Fibroblast of lung (primary cell): ENCODE measurements at regions not wholly inside any gene's neighbourhood (a gene's known extent, or its start where the extent isn't known, plus 50 kb on each side); places are given as distances from the start of the nearest gene placed in this dataset.

ENCODE experiments used
- DNase-seq, 2 donors: peaks; one replicate each; pipeline versions ENCODE4 v3.0.0 to v3.0.0-alpha.2; 2010; ENCODE audit warnings: low read depth in 2 of 2
- H2AFZ ChIP-seq: 2 replicates; pipeline ENCODE4 v1.5.1; 2012; ENCODE audit warnings: low read length, control low read depth, inconsistent platforms
- H3K27ac ChIP-seq: 2 replicates; pipeline ENCODE4 v1.5.1; 2011; ENCODE audit warnings: low read length, control low read depth; ENCODE audit not compliant: insufficient read depth
- H3K27me3 ChIP-seq: 2 replicates; pipeline ENCODE4 v1.5.1; 2011; ENCODE audit warnings: mild to moderate bottlenecking, low read length; ENCODE audit not compliant: control insufficient read depth, insufficient read depth
- H3K36me3 ChIP-seq: 2 replicates; pipeline ENCODE4 v1.5.1; 2011; ENCODE audit warnings: low read length; ENCODE audit not compliant: control insufficient read depth, insufficient read depth
- H3K4me1 ChIP-seq: 2 replicates; pipeline ENCODE4 v1.5.1; 2011; ENCODE audit warnings: low read length; ENCODE audit not compliant: control insufficient read depth, insufficient read depth; ENCODE audit errors: extremely low read depth
- H3K4me2 ChIP-seq: 2 replicates; pipeline ENCODE4 v1.5.1; 2011; ENCODE audit warnings: low read length, control low read depth; ENCODE audit not compliant: insufficient read depth; ENCODE audit errors: extremely low read depth
- H3K4me3 ChIP-seq, 4 experiments: fragments of 200-600 bp in 1 of 4; sonication (generic) in 1 of 4; replicated peaks in 1 of 4; 2 replicates each; pipeline ENCODE4 v1.5.1; 2011 to 2016; ENCODE audit warnings: low read length in 4 of 4, low read depth in 3 of 4, mild to moderate bottlenecking in 3 of 4, control low read depth in 2 of 4, inconsistent platforms in 1 of 4, mixed read lengths in 1 of 4; ENCODE audit not compliant: insufficient read depth in 1 of 4; ENCODE audit errors: control extremely low read depth in 1 of 4
- H3K79me2 ChIP-seq: 2 replicates; pipeline ENCODE4 v1.5.1; 2012; ENCODE audit warnings: mild to moderate bottlenecking, low read length, inconsistent platforms; ENCODE audit not compliant: control insufficient read depth, insufficient read depth
- H3K9ac ChIP-seq: 2 replicates; pipeline ENCODE4 v1.5.1; 2011; ENCODE audit warnings: mild to moderate bottlenecking, low read length, control low read depth; ENCODE audit not compliant: insufficient read depth
- H3K9me3 ChIP-seq: 2 replicates; pipeline ENCODE4 v1.5.1; 2012; ENCODE audit warnings: low read depth, low read length; ENCODE audit not compliant: control insufficient read depth, insufficient read depth
- H4K20me1 ChIP-seq: 2 replicates; pipeline ENCODE4 v1.5.1; 2011; ENCODE audit warnings: low read length; ENCODE audit not compliant: control insufficient read depth, insufficient read depth; ENCODE audit errors: extremely low read depth
- CTCF ChIP-seq, 2 donors: IDR thresholded peaks in 1 of 2; conservative IDR thresholded peaks in 1 of 2; 1 replicate in 1 of 2; 2 replicates in 1 of 2; pipeline ENCODE4 v1.5.1; 2011 to 2012; ENCODE audit warnings: low read length in 2 of 2, control low read depth in 1 of 2, inconsistent platforms in 1 of 2, low read depth in 1 of 2, mild to moderate bottlenecking in 1 of 2
- EZH2 ChIP-seq: IDR thresholded peaks from 2 replicates; pipeline ENCODE4 v1.5.1; 2012; ENCODE audit warnings: low read length, control low read depth, mild to moderate bottlenecking; ENCODE audit errors: missing control alignments

- TF ChIP-seq CTCF (conservative IDR thresholded peaks at IDR 0.05 in 1 of 2, IDR thresholded peaks at IDR 0.05 in 1 of 2; ENCODE audit: low read depth in 1 of 2, low read length in 2 of 2): no peak
- no peak for TF ChIP-seq EZH2
- no peak for DNase-seq
- Histone ChIP-seq H3K4me1 (no peaks in the 10 kb centered on the region), H3K27ac (no peak overlapping the region), H3K36me3 (no peaks in the 10 kb centered on the region), H3K9ac (no peak overlapping the region), H3K9me3 (no peaks in the 10 kb centered on the region), H2AFZ (no peak overlapping the region), H3K4me2 (no peak overlapping the region), H3K79me2 (no peaks in the 10 kb centered on the region), H3K27me3 (no peaks in the 10 kb centered on the region), H3K4me3 (no peak overlapping the region), H4K20me1 (no peaks in the 10 kb centered on the region)
These were observed 657.3 kb upstream of the SLC39A10 start for GRCh38 chr2:194999771-195000170.

GRCh38 chr2:194992648-194993047 lies 664.4 kb upstream of the SLC39A10 start:
- Histone ChIP-seq H3K9me3 (no peaks in the 10 kb centered on the region), H3K4me2 (no peak overlapping the region), H3K9ac (no peak overlapping the region), H3K79me2 (no peaks in the 10 kb centered on the region), H2AFZ (no peak overlapping the region), H3K27ac (no peak overlapping the region), H3K4me3 (no peak overlapping the region), H3K36me3 (no peaks in the 10 kb centered on the region), H3K27me3 (no peaks in the 10 kb centered on the region), H3K4me1 (no peaks in the 10 kb centered on the region), H4K20me1 (no peaks in the 10 kb centered on the region)
- no peak for DNase-seq
- TF ChIP-seq EZH2 (no peak), CTCF (conservative IDR thresholded peaks at IDR 0.05 in 1 of 2, IDR thresholded peaks at IDR 0.05 in 1 of 2; ENCODE audit: low read depth in 1 of 2, low read length in 2 of 2) (no peak)

GRCh38 chr2:194985258-194985657 lies 671.8 kb upstream of the SLC39A10 start:
- Histone ChIP-seq H3K36me3 (no peaks in the 10 kb centered on the region), H3K27ac (no peak overlapping the region), H3K4me1 (no peaks in the 10 kb centered on the region), H4K20me1 (no peaks in the 10 kb centered on the region), H3K4me3 (no peak overlapping the region), H3K9me3 (no peaks in the 10 kb centered on the region), H3K79me2 (no peaks in the 10 kb centered on the region), H3K4me2 (no peak overlapping the region), H3K9ac (no peak overlapping the region), H3K27me3 (no peaks in the 10 kb centered on the region), H2AFZ (no peak overlapping the region)
- TF ChIP-seq CTCF (conservative IDR thresholded peaks at IDR 0.05 in 1 of 2, IDR thresholded peaks at IDR 0.05 in 1 of 2; ENCODE audit: low read depth in 1 of 2, low read length in 2 of 2) (no peak), EZH2 (no peak)
- no peak for DNase-seq
